Activated CD4-positive, alpha-beta T cell treated with anti-CD3 and anti-CD28 coated beads, Interleukin-2, amount 50 U/mL, for 48 hours (primary cell): ENCODE measurements at regions not wholly inside any gene's neighbourhood (a gene's known extent, or its start where the extent isn't known, plus 50 kb on each side); places are given as distances from the start of the nearest gene placed in this dataset.
"Not testable (repeated sequence)": the region's sequence is repeated elsewhere in the genome, so short reads cannot be mapped to it uniquely, and the experiment has no call there.

Experiments
- DNase-seq, 2 experiments: peaks; one replicate each; pipeline ENCODE4 v3.0.0-alpha.2; 2020

- no peak for DNase-seq
These were observed 107.3 kb upstream of the SYT6 start for GRCh38 chr1:114260805-114261484.

GRCh38 chr1:114259511-114260160 is 106.0 kb upstream of the SYT6 start:
- DNase-seq = no peak

GRCh38 chr1:114258633-114259032 is 105.0 kb upstream of the SYT6 start:
- no peak for DNase-seq

GRCh38 chr1:114258074-114258473 is 104.4 kb upstream of the SYT6 start:
- DNase-seq = no peak

- DNase-seq = no peak
These were observed 103.9 kb upstream of the SYT6 start for GRCh38 chr1:114257554-114257953.

GRCh38 chr1:114253900-114254299 is 100.2 kb upstream of the SYT6 start:
- DNase-seq = no peak

GRCh38 chr1:114251573-114251939 is 97.9 kb upstream of the SYT6 start:
- DNase-seq = no peak

- DNase-seq = no peak
These were observed 97.3 kb upstream of the SYT6 start for GRCh38 chr1:114250683-114251572.

GRCh38 chr1:114249691-114250090 is 96.0 kb upstream of the SYT6 start:
- DNase-seq = no peak

- DNase-seq = no peak
These were observed 94.5 kb upstream of the SYT6 start for GRCh38 chr1:114248162-114248561.

- DNase-seq = not testable (repeated sequence)
These were observed 89.0 kb upstream of the SYT6 start for GRCh38 chr1:114242531-114243210.

- DNase-seq = no peak
These were observed 84.4 kb upstream of the SYT6 start for GRCh38 chr1:114238053-114238452.

GRCh38 chr1:114236517-114236916 is 82.8 kb upstream of the SYT6 start:
- no peak for DNase-seq

GRCh38 chr1:114235960-114236359 is 82.3 kb upstream of the SYT6 start:
- DNase-seq = no peak

- DNase-seq = no peak
These were observed 81.6 kb upstream of the SYT6 start for GRCh38 chr1:114235281-114235680.

GRCh38 chr1:114234408-114235124 is 80.9 kb upstream of the SYT6 start:
- no peak for DNase-seq

- no peak for DNase-seq
These were observed 79.0 kb upstream of the SYT6 start for GRCh38 chr1:114232691-114233090.

- no peak for DNase-seq
These were observed 77.6 kb upstream of the SYT6 start for GRCh38 chr1:114231301-114231700.

GRCh38 chr1:114229368-114229767 is 75.7 kb upstream of the SYT6 start:
- no peak for DNase-seq

GRCh38 chr1:114227059-114227458 is 73.4 kb upstream of the SYT6 start:
- no peak for DNase-seq

GRCh38 chr1:114224196-114224907 is 70.7 kb upstream of the SYT6 start:
- no peak for DNase-seq

- no peak for DNase-seq
These were observed 69.3 kb upstream of the SYT6 start for GRCh38 chr1:114222920-114223319.
